GM12872 (cell line): ENCODE measurements at regions not wholly inside any gene's neighbourhood (a gene's known extent, or its start where the extent isn't known, plus 50 kb on each side); places are given as distances from the start of the nearest gene placed in this dataset.

Source experiments
- CTCF ChIP-seq: IDR thresholded peaks from 3 replicates; pipeline ENCODE4 v1.5.1; 2011; ENCODE audit warnings: low read depth, mild to moderate bottlenecking, low read length, moderate library complexity; ENCODE audit not compliant: insufficient read depth

- TF ChIP-seq CTCF, result no peak
These were observed 315.9 kb upstream of the ZEB2 start for GRCh38 chr2:144835634-144836350.

- no peak for TF ChIP-seq CTCF
These were observed 315.2 kb upstream of the ZEB2 start for GRCh38 chr2:144834998-144835633.

- no peak for TF ChIP-seq CTCF
These were observed 314.4 kb upstream of the ZEB2 start for GRCh38 chr2:144834363-144834762.

GRCh38 chr2:144833075-144833637, 313.2 kb upstream of the ZEB2 start:
- TF ChIP-seq CTCF, result no peak

- TF ChIP-seq CTCF, result no peak
These were observed 312.1 kb upstream of the ZEB2 start for GRCh38 chr2:144832048-144832447.

GRCh38 chr2:144830543-144830942, 310.6 kb upstream of the ZEB2 start:
- TF ChIP-seq CTCF, result no peak

- no peak for TF ChIP-seq CTCF
These were observed 307.5 kb upstream of the ZEB2 start for GRCh38 chr2:144827404-144827803.
